ENCODE measurements at regions not wholly inside any gene's neighbourhood (a gene's known extent, or its start where the extent isn't known, plus 50 kb on each side); places are given as distances from the start of the nearest gene placed in this dataset.

DNA sequence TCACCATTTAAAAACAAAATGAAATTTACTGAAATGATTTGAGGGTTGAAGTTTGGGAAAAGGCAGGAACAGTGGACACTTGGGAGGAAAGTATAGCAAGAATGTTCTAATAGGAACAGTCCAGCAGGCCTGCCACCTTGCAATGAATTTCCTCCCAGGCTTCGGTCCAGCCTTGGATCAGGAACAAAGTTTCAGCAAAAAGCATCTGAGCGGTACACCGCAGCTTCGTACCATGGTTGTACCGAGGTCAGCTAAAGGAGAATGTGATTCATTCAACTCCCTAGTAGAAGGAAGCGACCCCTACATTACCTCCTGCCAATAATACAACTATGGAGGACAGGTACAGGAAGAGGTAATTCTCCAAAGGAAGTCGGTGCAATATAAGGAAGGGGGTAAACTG, 111.4 kb downstream of the ENC1 start:
- TF ChIP-seq, protein P1, sequence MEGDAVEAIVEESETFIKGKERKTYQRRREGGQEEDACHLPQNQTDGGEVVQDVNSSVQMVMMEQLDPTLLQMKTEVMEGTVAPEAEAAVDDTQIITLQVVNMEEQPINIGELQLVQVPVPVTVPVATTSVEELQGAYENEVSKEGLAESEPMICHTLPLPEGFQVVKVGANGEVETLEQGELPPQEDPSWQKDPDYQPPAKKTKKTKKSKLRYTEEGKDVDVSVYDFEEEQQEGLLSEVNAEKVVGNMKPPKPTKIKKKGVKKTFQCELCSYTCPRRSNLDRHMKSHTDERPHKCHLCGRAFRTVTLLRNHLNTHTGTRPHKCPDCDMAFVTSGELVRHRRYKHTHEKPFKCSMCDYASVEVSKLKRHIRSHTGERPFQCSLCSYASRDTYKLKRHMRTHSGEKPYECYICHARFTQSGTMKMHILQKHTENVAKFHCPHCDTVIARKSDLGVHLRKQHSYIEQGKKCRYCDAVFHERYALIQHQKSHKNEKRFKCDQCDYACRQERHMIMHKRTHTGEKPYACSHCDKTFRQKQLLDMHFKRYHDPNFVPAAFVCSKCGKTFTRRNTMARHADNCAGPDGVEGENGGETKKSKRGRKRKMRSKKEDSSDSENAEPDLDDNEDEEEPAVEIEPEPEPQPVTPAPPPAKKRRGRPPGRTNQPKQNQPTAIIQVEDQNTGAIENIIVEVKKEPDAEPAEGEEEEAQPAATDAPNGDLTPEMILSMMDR (IDR thresholded peaks at IDR 0.05) = no peak
- no peak for TF ChIP-seq POLR2A (IDR thresholded peaks at IDR 0.05)

Measured in testis (tissue), 2 donors.